ENCODE measurements at regions not wholly inside any gene's neighbourhood (a gene's known extent, or its start where the extent isn't known, plus 50 kb on each side); places are given as distances from the start of the nearest gene placed in this dataset.

DNA sequence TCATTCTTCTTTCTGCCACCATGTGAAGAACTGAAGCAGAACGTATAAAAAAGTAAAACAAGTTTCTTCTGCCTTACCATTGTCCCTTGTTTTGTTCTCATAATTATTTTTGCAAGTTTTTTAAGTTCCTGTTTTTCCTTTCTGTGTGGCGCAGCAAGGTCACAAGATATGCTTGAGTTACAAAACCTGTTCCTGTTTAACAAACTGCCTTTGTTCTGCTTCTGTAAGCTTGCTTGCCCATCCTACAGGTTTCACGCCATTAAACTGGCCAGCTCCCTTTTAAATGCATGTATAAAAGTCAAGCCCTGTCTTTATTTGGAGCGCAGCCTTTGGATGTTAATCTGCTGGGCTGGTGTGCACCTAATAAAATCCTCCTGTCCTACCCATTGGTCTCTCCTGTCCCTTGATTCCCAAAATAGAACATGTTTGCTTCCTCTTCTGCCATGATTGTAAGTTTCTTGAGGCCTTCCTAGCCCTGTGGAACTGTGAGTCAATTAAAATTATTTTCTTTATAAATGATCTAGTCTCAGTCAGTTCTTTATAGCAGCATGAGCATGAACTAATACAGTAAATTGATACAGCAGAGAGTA lies 1115.4 kb downstream of the SLITRK1 start:
- Mint-ChIP-seq H3K27me3 (no peaks in the 10 kb centered on the region), H3K27ac (no peak overlapping the region), H3K4me1 (no peaks in the 10 kb centered on the region), H3K36me3 (no peaks in the 10 kb centered on the region), H3K9me3 (peaks cover 11% of the 10 kb centered on the region), H3K4me3 (no peak overlapping the region)
- DNase-seq (ENCODE audit: low spot score in 2 of 2) (no peak), ATAC-seq (ENCODE audit: low read depth) (peak; percentile 14)

DNA sequence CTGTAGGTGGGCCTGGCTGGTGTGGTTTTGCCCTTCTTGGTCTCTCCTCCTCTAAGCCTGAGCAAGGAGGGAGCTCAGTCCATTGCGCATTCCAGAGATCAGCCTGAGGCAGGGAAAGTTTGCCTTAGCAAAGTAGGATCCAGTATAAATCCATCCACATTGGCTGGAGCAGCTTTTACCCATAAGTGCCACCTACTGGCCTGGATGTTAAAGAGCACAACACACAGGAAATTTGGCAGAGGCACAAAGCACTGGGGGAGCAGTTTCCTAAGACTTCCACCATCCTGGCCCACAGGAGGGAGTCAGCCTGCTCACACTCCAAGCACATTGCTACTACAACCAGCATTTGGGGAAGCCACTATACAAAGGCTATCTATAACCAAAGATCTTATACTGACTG lies 1124.2 kb downstream of the SLITRK1 start:
- DNase-seq (ENCODE audit: low spot score in 2 of 2) = no peak
- Mint-ChIP-seq H3K27ac (no peak overlapping the region), H3K4me1 (no peaks in the 10 kb centered on the region), H3K9me3 (peaks cover 8% of the 10 kb centered on the region), H3K27me3 (no peaks in the 10 kb centered on the region), H3K36me3 (no peaks in the 10 kb centered on the region), H3K4me3 (no peak overlapping the region)
- ATAC-seq (ENCODE audit: low read depth) = no peak

DNA sequence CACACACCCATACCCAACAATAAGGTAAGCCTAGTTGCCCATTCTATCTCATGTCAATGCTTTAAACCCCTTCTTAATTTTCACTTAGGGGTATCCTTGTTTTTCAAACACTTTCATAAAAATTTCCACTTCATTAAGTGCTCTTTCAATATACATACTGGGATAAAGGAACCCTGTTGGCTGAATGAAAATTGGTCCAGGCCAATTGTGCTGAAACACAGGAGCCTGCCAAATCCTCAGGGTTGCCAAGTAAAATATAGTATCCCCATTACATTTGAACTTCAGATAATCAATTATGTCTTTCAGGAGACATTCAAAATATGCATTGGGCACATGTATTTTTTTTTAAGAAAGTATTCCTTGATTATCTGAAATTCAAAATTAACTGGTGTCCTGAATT lies 1131.1 kb downstream of the SLITRK1 start:
- no peaks in the 10 kb centered on the region for H3K36me3 Mint-ChIP-seq
- ATAC-seq (ENCODE audit: low read depth) = no peak
- DNase-seq (ENCODE audit: low spot score in 2 of 2) = no peak
- H3K27me3 Mint-ChIP-seq = no peaks in the 10 kb centered on the region
- no peaks in the 10 kb centered on the region for H3K4me1 Mint-ChIP-seq
- no peak overlapping the region for H3K4me3 Mint-ChIP-seq
- H3K9me3 Mint-ChIP-seq = peaks cover 1% of the 10 kb centered on the region
- H3K27ac Mint-ChIP-seq = no peak overlapping the region

DNA sequence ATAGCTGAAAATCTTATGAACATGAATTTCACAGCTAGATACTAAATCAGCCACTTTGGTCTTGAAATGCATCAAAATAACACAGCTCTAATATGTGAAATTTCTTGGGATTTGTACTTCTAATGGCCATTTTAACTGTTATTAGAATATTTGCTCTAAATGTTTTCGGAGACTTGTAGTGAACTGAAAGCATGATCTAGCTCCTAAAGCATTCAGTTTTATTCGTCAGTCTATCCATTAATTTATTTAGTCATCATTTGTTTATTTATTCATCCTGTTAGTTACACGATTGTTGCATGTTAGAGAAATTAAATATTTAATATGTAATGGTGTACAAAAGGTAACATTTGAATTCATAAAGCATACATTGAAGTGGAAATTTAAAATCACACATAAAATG lies 1132.7 kb downstream of the SLITRK1 start:
- H3K27me3 Mint-ChIP-seq = no peaks in the 10 kb centered on the region
- no peaks in the 10 kb centered on the region for H3K36me3 Mint-ChIP-seq
- no peak overlapping the region for H3K27ac Mint-ChIP-seq
- DNase-seq (ENCODE audit: low spot score in 2 of 2) (no peak), ATAC-seq (ENCODE audit: low read depth) (no peak)
- peaks cover 1% of the 10 kb centered on the region for H3K9me3 Mint-ChIP-seq
- H3K4me1 Mint-ChIP-seq = no peaks in the 10 kb centered on the region
- H3K4me3 Mint-ChIP-seq = no peak overlapping the region

DNA sequence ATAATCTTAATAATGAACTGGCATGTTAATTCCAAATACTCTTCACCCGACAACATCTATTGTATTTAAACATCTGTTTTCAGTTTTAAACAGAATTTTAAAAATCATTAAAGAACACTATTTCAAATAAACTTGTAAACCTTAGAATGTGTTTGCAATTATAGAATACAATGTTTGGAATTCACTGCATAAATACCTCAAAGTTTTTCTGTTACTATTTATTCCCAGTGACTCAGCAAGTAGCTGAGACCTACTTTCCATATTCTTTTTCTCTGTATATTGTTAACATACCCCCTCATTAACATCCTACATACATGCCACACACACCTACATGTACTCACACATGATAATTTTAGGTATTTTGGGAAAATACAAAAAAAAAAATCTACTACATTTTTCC lies 1134.3 kb downstream of the SLITRK1 start:
- DNase-seq (ENCODE audit: low spot score in 2 of 2) (no peak), ATAC-seq (ENCODE audit: low read depth) (no peak)
- Mint-ChIP-seq H3K36me3 (no peaks in the 10 kb centered on the region), H3K27ac (no peak overlapping the region), H3K4me3 (no peak overlapping the region), H3K4me1 (no peaks in the 10 kb centered on the region), H3K27me3 (no peaks in the 10 kb centered on the region), H3K9me3 (no peaks in the 10 kb centered on the region)

DNA sequence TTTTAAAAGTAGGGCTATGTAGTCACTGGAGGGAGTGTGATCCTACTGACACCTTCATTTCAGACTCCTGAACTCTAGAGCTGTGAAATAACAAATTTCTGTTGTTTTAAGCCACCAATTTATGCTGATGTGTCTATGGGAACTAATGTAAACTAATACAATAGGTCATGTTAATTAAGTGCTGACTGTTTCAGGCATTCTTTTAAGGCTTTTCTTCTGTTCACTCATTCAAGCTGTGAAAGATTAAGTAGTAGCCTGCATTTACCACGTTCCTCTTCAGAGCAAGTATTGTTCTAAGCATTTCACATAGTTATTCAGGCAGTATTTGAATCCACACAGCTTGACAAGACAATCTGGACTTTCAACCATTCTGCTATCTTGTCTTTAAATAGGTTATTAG lies 1135.0 kb downstream of the SLITRK1 start:
- no peaks in the 10 kb centered on the region for H3K36me3 Mint-ChIP-seq
- DNase-seq (ENCODE audit: low spot score in 2 of 2) = no peak
- no peak overlapping the region for H3K27ac Mint-ChIP-seq
- no peaks in the 10 kb centered on the region for H3K27me3 Mint-ChIP-seq
- no peaks in the 10 kb centered on the region for H3K9me3 Mint-ChIP-seq
- H3K4me1 Mint-ChIP-seq = no peaks in the 10 kb centered on the region
- no peak for ATAC-seq (ENCODE audit: low read depth)
- H3K4me3 Mint-ChIP-seq = no peak overlapping the region

DNA sequence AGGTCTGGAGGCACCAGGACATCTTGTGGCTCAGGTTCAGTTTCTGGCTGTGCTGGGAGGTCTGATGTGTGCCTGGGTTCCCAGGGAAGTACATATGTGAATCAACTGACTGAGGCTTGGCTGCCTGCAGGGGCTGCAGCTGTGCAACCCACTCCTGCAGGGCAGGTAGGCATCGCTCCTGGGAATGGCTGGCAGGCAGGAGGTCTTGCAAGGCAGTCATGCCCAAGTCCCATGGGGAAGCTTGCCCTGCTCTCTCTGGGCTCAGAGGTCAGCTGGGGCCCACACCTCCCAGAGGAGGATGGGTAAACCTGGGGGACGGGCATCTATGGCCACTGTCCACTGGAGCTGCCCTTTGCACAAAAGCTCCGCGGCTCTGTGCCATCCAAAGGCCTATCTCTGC lies 1141.8 kb downstream of the SLITRK1 start:
- Mint-ChIP-seq H3K9me3 (peaks cover 3% of the 10 kb centered on the region), H3K4me3 (no peak overlapping the region), H3K27me3 (no peaks in the 10 kb centered on the region), H3K27ac (no peak overlapping the region), H3K4me1 (no peaks in the 10 kb centered on the region), H3K36me3 (no peaks in the 10 kb centered on the region)
- ATAC-seq (ENCODE audit: low read depth) (no peak), DNase-seq (ENCODE audit: low spot score in 2 of 2) (no peak)

DNA sequence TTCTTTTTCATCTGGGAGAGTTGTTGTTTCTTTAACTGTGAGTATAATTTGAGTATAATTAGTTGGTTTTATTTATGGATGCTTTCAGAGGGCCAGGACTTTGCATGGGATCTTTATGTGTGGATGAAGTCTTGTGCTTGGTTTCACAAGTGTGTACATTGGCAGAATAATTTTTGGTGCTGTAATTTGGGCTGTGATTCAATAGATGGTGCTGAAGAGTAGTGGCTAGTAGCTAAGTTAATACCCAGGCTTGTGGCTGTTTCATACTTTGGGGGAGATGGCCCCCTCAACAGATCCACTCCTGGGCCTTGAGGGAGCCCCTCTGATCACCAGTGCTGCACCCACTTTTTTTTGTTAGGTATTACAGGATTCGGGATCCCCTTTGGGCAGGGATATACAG lies 1142.4 kb downstream of the SLITRK1 start:
- H3K4me3 Mint-ChIP-seq = no peak overlapping the region
- no peak overlapping the region for H3K27ac Mint-ChIP-seq
- H3K4me1 Mint-ChIP-seq = no peaks in the 10 kb centered on the region

DNA sequence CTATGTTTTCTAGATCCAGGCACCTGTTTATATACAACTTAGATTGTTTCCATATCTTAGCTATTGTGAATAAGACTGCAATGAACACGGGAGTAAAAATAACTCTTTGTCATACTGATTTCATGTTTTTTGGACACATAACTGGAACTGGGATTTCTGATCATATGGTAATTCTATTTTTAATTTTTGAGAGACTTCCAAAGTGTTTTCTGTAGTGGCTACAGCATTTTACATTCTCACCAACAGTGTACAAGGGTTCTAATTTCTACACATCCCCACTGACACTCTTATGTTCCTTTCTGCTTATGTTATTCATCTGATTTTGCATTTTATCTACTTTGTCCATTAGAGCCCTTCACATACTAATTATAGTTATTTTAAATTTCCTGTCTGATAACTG lies 1152.9 kb downstream of the SLITRK1 start:
- no peak for ATAC-seq (ENCODE audit: low read depth)
- DNase-seq (ENCODE audit: low spot score in 2 of 2) = no peak
- H3K4me3 Mint-ChIP-seq = no peak overlapping the region
- H3K27ac Mint-ChIP-seq = no peak overlapping the region
- H3K27me3 Mint-ChIP-seq = no peaks in the 10 kb centered on the region
- H3K4me1 Mint-ChIP-seq = no peaks in the 10 kb centered on the region
- H3K9me3 Mint-ChIP-seq = peaks cover 7% of the 10 kb centered on the region
- no peaks in the 10 kb centered on the region for H3K36me3 Mint-ChIP-seq

More for the DNA sequence above, 1142.4 kb downstream of the SLITRK1 start:
- peaks cover 3% of the 10 kb centered on the region for H3K9me3 Mint-ChIP-seq
- ATAC-seq (ENCODE audit: low read depth) (no peak), DNase-seq (ENCODE audit: low spot score in 2 of 2) (no peak)
- no peaks in the 10 kb centered on the region for H3K36me3 Mint-ChIP-seq
- no peaks in the 10 kb centered on the region for H3K27me3 Mint-ChIP-seq

DNA sequence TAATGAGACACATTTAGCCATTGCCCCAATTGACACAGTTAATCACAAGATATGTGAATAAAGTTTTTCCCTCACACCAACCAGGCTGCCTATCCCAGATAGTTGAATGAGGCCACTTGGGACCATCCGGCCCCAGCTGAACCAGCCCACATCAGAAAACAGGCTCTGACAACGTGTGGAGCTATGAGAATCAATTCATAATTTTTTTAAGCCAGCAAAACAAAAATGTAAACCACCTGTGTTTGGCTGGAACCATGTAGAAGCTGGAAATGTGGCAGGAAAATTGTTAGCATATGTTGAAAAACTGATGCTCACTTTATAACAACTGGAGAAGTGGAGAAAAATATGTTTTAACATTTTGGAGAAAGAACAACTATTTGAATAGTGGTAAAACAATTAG lies 1161.3 kb downstream of the SLITRK1 start:
- no peak for DNase-seq (ENCODE audit: low spot score in 2 of 2)
- no peak overlapping the region for H3K4me3 Mint-ChIP-seq
- H3K9me3 Mint-ChIP-seq = no peaks in the 10 kb centered on the region
- H3K27ac Mint-ChIP-seq = no peak overlapping the region
- no peaks in the 10 kb centered on the region for H3K4me1 Mint-ChIP-seq
- ATAC-seq (ENCODE audit: low read depth) = no peak
- H3K36me3 Mint-ChIP-seq = no peaks in the 10 kb centered on the region
- no peaks in the 10 kb centered on the region for H3K27me3 Mint-ChIP-seq

DNA sequence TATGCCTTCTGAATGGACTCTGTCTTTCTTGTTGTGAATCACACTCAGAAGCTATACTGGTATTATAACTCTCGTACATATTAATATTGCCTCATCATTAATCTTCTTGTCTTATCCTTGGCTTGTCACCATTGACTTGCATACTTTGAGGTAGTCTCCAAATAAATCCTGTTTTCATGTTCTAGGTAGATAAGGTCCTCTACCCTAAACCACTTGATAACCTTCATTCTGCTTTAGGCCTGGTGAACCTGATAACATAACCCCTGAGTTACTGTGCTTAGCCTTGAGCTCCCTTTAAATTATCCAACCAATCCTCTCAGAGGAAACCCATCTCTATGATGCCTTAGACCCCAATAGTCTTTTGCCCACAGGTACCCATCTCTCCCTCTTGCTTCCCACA lies 1162.3 kb downstream of the SLITRK1 start:
- Mint-ChIP-seq H3K4me1 (no peaks in the 10 kb centered on the region), H3K27me3 (no peaks in the 10 kb centered on the region), H3K27ac (no peak overlapping the region), H3K36me3 (no peaks in the 10 kb centered on the region), H3K4me3 (no peak overlapping the region), H3K9me3 (no peaks in the 10 kb centered on the region)
- ATAC-seq (ENCODE audit: low read depth) (no peak), DNase-seq (ENCODE audit: low spot score in 2 of 2) (no peak)

DNA sequence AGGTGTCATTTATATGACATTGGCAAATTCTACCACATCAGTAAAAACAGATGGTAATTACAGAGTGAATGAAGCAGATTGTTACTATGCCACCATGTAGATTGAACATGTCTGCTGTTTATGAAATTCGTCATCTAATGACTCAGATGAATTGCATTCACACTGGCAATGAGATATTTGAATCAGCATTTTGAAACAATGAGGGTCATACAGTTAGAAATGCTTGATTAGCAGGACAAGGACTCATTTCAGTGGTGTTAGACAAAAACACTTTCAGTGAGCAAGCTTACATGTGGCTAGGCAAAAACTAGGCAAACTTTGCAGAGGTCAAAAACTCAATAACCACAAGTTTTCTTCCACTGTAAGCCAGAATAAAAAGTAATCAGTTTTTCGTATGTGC lies 1165.0 kb downstream of the SLITRK1 start:
- ATAC-seq (ENCODE audit: low read depth) (no peak), DNase-seq (ENCODE audit: low spot score in 2 of 2) (no peak)
- Mint-ChIP-seq H3K9me3 (no peaks in the 10 kb centered on the region), H3K27ac (no peak overlapping the region), H3K36me3 (no peaks in the 10 kb centered on the region), H3K4me1 (no peaks in the 10 kb centered on the region), H3K27me3 (no peaks in the 10 kb centered on the region), H3K4me3 (no peak overlapping the region)

DNA sequence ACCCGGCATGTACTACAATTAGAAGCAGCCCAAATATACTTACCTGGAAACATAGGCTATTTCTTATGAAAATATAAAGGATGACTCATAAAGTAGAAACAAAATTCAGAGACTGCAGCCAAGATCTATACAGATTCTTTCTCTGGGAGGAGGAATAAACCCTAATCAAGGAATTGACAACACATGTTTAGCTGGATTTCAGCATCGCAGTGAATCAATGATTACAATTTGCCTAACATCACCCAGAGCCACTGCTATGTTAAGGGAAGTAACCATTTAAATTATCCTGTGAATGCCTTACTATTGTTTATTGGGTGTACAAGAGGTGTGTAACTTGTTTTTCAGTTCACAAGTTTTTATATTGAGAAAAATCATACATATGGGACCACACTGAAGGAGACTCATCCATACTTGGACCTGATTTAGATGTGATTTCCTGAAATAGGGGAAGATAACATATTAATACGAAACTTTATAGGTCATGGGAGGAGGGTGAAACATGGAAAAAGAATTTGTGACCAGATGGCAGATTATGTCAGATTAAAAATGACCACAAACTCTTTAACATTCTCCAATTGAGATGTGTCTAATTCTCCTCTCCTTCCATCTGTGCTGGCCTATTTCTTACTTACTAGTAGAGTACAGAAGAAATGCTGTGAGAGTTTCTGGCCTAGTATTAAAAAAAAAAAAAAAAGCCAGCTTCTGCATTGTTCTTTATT lies 1168.4 kb downstream of the SLITRK1 start:
- Mint-ChIP-seq H3K36me3 (no peaks in the 10 kb centered on the region), H3K4me1 (no peaks in the 10 kb centered on the region), H3K27me3 (no peaks in the 10 kb centered on the region), H3K9me3 (no peaks in the 10 kb centered on the region), H3K4me3 (no peak overlapping the region), H3K27ac (no peak overlapping the region)
- ATAC-seq (ENCODE audit: low read depth) (no peak), DNase-seq (ENCODE audit: low spot score in 2 of 2) (no peak)

DNA sequence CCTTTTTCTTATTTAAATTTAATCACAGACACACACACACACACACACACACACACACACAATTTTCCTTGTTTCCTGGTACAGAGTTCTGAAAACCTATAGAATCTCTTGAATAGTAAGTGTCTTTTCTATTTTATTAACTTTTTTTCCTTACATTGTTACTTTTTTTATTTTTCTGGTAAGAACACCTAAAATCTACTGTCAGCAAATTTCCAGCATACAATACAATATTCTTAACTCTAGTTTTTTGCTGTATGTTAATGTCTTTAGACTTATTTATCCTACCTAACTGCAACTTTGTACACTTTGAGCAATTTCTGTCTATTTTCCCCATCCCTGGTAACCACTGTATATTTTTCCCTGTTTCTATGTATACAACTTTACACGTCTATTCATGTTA lies 1179.8 kb downstream of the SLITRK1 start:
- DNase-seq (ENCODE audit: low spot score in 2 of 2) (no peak), ATAC-seq (ENCODE audit: low read depth) (no peak)
- Mint-ChIP-seq H3K27ac (no peak overlapping the region), H3K4me1 (no peaks in the 10 kb centered on the region), H3K9me3 (no peaks in the 10 kb centered on the region), H3K4me3 (no peak overlapping the region), H3K36me3 (no peaks in the 10 kb centered on the region), H3K27me3 (no peaks in the 10 kb centered on the region)

DNA sequence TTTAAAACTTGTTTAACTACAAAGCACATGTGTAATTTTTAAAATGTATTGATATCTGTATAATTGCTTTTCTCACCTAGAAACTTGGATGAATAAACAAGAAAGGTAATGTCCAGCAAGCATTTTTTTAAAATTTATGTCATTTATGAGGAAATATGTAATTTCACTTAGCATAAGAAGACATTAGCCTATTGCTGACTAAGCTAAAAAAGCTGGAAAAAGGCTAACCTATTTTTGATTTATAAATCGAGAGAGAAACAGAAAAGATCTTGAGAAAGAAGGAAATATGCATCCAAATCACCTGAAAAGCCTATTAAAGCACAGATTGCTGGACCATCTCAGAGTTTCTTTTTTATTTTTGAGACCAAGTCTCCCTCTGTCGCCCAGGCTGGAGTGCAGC lies 1181.3 kb downstream of the SLITRK1 start:
- Mint-ChIP-seq H3K36me3 (no peaks in the 10 kb centered on the region), H3K4me3 (no peak overlapping the region), H3K4me1 (no peaks in the 10 kb centered on the region), H3K27me3 (no peaks in the 10 kb centered on the region), H3K9me3 (no peaks in the 10 kb centered on the region), H3K27ac (no peak overlapping the region)
- no peak for DNase-seq (ENCODE audit: low spot score in 2 of 2)
- ATAC-seq (ENCODE audit: low read depth) = no peak

Measured in memory B cell (primary cell).